Head of caudate nucleus (tissue), 42 donors: ENCODE measurements at regions not wholly inside any gene's neighbourhood (a gene's known extent, or its start where the extent isn't known, plus 50 kb on each side); places are given as distances from the start of the nearest gene placed in this dataset.

ENCODE experiments used
- DNase-seq, 42 donors: peaks; one replicate each; pipeline versions ENCODE4 v3.0.0 to v3.0.0-alpha.2; 2020 to 2021; ENCODE audit warnings: mixed read lengths in 7 of 42
- intact Hi-C: fragments of 100-400 bp; cut with DNase I; formaldehyde crosslinking; loops from one replicate; pipeline ENCODE4 v1.15.0; 2022

GRCh38 chr4:124954046-124954445, 241.5 kb upstream of the ANKRD50 start:
- intact Hi-C loops: no loop called here

GRCh38 chr4:124953486-124953885, 241.0 kb upstream of the ANKRD50 start:
- DNase-seq: no peak
- intact Hi-C loops: no loop called here

More at GRCh38 chr4:124954046-124954445, 241.5 kb upstream of the ANKRD50 start:
- DNase-seq: no peak

GRCh38 chr4:124953061-124953460, 240.5 kb upstream of the ANKRD50 start:
- intact Hi-C loops: no loop called here
- DNase-seq: no peak

GRCh38 chr4:124952601-124953000, 240.1 kb upstream of the ANKRD50 start:
- intact Hi-C loops: no loop called here
- no peak for DNase-seq

- DNase-seq: no peak
- intact Hi-C loops: no loop called here
These were observed 236.6 kb upstream of the ANKRD50 start for GRCh38 chr4:124948976-124949597.

GRCh38 chr4:124947622-124948265, 235.2 kb upstream of the ANKRD50 start:
- no peak for DNase-seq
- intact Hi-C loops: no loop called here

GRCh38 chr4:124946696-124947095, 234.2 kb upstream of the ANKRD50 start:
- DNase-seq: no peak
- intact Hi-C loops: no loop called here

- no peak for DNase-seq
These were observed 232.9 kb upstream of the ANKRD50 start for GRCh38 chr4:124945422-124945821.

GRCh38 chr4:124943938-124944337, 231.4 kb upstream of the ANKRD50 start:
- intact Hi-C loops: no loop called here
- no peak for DNase-seq

More at GRCh38 chr4:124945422-124945821, 232.9 kb upstream of the ANKRD50 start:
- intact Hi-C loops: no loop called here

GRCh38 chr4:124943145-124943889, 230.8 kb upstream of the ANKRD50 start:
- DNase-seq: no peak
- intact Hi-C loops: no loop called here

GRCh38 chr4:124941267-124941666, 228.7 kb upstream of the ANKRD50 start:
- intact Hi-C loops: no loop called here
- DNase-seq: no peak

GRCh38 chr4:124940387-124940786, 227.9 kb upstream of the ANKRD50 start:
- no peak for DNase-seq
- intact Hi-C loops: no loop called here

GRCh38 chr4:124939908-124940307, 227.4 kb upstream of the ANKRD50 start:
- DNase-seq: no peak
- intact Hi-C loops: no loop called here

GRCh38 chr4:124938836-124939235, 226.3 kb upstream of the ANKRD50 start:
- intact Hi-C loops: no loop called here
- DNase-seq: no peak

- intact Hi-C loops: no loop called here
- DNase-seq: no peak
These were observed 225.5 kb upstream of the ANKRD50 start for GRCh38 chr4:124937993-124938392.

- intact Hi-C loops: no loop called here
These were observed 223.9 kb upstream of the ANKRD50 start for GRCh38 chr4:124936427-124936826.

GRCh38 chr4:124934916-124935315, 222.4 kb upstream of the ANKRD50 start:
- intact Hi-C loops: no loop called here
- DNase-seq: no peak

More at GRCh38 chr4:124936427-124936826, 223.9 kb upstream of the ANKRD50 start:
- no peak for DNase-seq

GRCh38 chr4:124933521-124933920, 221.0 kb upstream of the ANKRD50 start:
- intact Hi-C loops: no loop called here
- DNase-seq: no peak

GRCh38 chr4:124932447-124932846, 219.9 kb upstream of the ANKRD50 start:
- intact Hi-C loops: no loop called here
- no peak for DNase-seq

- DNase-seq: no peak
These were observed 218.5 kb upstream of the ANKRD50 start for GRCh38 chr4:124931050-124931449.

More at GRCh38 chr4:124931050-124931449, 218.5 kb upstream of the ANKRD50 start:
- intact Hi-C loops: no loop called here
